Activated naive CD4-positive, alpha-beta T cell treated with anti-CD3 and anti-CD28 coated beads, Interleukin-2, amount 10 ng/mL, durations not matched to agents 7 days and 5 days (primary cell): ENCODE measurements at regions not wholly inside any gene's neighbourhood (a gene's known extent, or its start where the extent isn't known, plus 50 kb on each side); places are given as distances from the start of the nearest gene placed in this dataset.

Source experiments
- CTCF ChIA-PET: fragments of 350-600 bp; sonication (Branson Sonifier 250); formaldehyde crosslinking; loops from one replicate; lab custom pipeline; 2021; ENCODE audit warnings: antibody characterized with exemption; lab: Charles Lee
- DNase-seq: peaks from one replicate; pipeline ENCODE4 v3.0.0-alpha.2; 2020
- H3K27ac Mint-ChIP-seq: one replicate; pipeline ENCODE4 v1.8.0; 2021; ENCODE audit warnings: mild to moderate bottlenecking, moderate library complexity, mixed read lengths
- H3K27me3 Mint-ChIP-seq: one replicate; pipeline ENCODE4 v1.8.0; 2021; ENCODE audit warnings: mild to moderate bottlenecking, mixed read lengths
- H3K36me3 Mint-ChIP-seq: one replicate; pipeline ENCODE4 v1.8.0; 2021; ENCODE audit warnings: mixed read lengths
- H3K4me1 Mint-ChIP-seq: one replicate; pipeline ENCODE4 v1.8.0; 2021; ENCODE audit warnings: mixed read lengths
- H3K4me3 Mint-ChIP-seq: one replicate; pipeline ENCODE4 v1.8.0; 2021; ENCODE audit warnings: mild to moderate bottlenecking, moderate library complexity, mixed read lengths
- H3K9me3 Mint-ChIP-seq: one replicate; pipeline ENCODE4 v1.8.0; 2021; ENCODE audit warnings: mixed read lengths

DNA sequence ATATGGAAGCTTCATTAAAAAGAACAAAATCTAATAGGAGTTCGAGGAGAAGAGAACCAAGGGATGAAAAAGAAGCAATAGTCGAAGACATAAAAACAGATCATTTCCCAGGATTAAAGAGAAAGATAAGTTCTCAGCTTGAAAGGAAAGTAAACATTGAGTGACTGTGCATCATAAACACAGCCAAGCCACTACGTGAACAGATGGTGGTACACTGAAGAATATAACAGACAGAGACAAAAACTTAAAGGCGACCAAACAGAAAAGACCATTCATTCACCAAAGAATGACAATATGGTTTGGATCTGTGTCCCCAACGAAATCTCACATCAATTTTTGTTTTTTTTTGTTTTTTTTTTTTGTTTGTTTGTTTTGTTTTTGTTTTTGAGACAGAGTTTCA lies 210.8 kb upstream of the LINGO1 start:
- Mint-ChIP-seq H3K36me3 (no peaks in the 10 kb centered on the region), H3K27me3 (peaks cover 45% of the 10 kb centered on the region), H3K9me3 (no peaks in the 10 kb centered on the region), H3K27ac (no peak overlapping the region), H3K4me3 (no peak overlapping the region), H3K4me1 (no peaks in the 10 kb centered on the region)
- DNase-seq: no peak
- CTCF ChIA-PET: no interaction called here

DNA sequence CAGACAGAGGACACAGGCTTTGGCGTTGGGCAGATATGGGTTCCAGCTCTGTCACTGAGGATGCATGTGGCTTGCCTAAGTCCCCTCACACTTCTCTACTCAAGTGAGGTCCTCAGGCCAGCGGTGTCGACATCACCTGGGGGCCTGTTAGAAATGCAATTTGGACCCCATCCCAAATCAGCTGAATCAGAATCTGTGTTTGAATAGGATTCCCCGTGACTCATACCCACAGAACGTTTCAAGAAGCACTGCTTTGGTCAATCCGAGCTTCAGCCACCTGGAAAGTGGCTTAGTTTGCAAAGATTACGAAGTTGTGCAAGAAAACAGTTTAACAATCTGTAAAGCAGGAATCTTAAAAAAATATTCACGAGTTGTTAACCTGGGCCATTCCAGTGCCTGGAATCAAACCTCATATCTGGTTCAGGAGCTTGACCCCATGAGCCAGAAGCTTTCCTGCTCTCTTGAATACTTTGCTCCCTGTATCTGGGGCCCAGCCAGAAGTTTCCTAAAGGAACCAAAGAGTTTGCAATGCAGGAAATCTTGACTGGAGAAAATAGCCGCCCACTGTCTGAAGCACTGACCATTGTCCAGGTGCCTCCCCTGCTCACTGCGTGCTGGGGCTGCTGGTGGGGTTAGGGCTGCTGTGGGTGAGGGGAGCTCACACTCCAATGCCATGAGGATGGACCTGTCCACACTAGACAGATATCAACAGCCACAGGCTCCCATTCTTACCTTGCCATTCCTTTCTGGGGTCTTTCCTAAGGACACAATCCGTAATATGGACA lies 208.5 kb upstream of the LINGO1 start:
- Mint-ChIP-seq H3K36me3 (no peaks in the 10 kb centered on the region), H3K9me3 (no peaks in the 10 kb centered on the region), H3K27ac (no peak overlapping the region), H3K4me3 (no peak overlapping the region), H3K27me3 (peaks cover 46% of the 10 kb centered on the region), H3K4me1 (no peaks in the 10 kb centered on the region)
- peak; percentile 9 for DNase-seq
- CTCF ChIA-PET: no interaction called here

DNA sequence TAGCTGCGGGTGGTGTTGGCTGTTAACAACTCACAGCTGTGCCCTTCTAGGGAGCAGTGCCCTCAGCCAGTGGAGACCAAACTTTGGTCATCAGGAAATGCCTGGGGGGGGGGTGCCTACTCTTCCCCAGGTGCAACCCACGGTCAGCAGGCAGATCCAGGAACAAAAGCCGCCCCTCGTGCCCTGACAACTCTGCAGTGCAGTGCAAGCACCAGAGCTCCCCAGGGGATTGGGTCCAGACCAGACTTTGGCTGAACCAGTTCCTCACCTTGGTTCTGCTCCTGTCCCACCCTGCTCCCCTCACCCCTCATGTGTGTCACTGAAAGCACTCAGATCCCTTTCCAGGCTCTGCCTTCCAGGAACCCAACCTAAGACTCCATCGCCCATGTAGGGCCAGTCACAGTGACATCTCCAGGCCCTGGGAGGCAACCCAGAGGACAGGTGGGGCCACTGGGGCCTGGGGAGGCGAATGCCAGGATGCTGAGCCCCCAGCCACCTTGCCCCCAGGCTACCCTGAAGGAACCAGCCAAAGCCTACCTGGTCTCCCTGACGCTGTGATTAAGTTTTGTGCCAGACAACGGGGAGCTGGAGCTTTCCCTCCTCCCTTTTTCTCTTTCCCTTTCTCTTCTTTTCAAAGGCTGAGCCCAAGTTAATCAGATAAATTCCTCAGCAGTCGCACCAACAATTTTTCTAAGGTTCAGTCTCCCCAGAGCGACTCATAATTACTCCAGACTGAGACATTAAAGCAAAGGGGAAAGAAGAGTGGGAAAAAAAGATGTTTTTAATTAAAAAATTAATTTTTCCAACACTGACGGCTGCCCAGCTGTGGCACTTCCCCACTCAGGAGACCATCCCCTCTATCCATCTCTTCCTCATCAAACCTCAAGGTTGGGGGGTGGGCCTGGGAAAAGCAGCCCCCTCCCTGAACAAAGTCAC lies 207.5 kb upstream of the LINGO1 start:
- H3K36me3 Mint-ChIP-seq: no peaks in the 10 kb centered on the region

DNA sequence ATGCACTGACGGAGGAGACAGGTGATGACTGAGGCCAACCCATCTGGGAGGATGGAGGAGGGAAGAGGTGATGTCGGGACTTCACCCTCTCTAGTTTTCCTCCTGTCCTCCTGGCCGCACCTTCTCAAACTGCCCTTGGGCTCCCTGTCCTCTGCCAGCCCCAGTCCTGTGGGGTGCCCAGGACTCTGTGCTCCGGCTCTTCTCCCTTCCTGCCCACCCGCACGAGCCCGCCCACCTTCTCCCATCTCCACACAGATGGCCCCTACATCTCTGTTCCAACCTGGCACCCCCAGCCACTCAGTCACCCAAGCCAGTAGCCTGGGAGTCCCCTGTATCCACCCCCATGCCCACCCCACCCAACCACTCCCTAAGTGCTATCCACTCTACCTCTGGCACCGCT lies 206.7 kb upstream of the LINGO1 start:
- H3K4me1 Mint-ChIP-seq: no peaks in the 10 kb centered on the region
- H3K4me3 Mint-ChIP-seq: no peak overlapping the region
- no peaks in the 10 kb centered on the region for H3K36me3 Mint-ChIP-seq
- CTCF ChIA-PET: no interaction called here
- no peaks in the 10 kb centered on the region for H3K9me3 Mint-ChIP-seq
- peak; percentile 11 for DNase-seq
- H3K27ac Mint-ChIP-seq: no peak overlapping the region
- peaks cover 34% of the 10 kb centered on the region for H3K27me3 Mint-ChIP-seq

More for the DNA sequence above, 207.5 kb upstream of the LINGO1 start:
- Mint-ChIP-seq H3K9me3 (no peaks in the 10 kb centered on the region), H3K4me1 (no peaks in the 10 kb centered on the region), H3K4me3 (no peak overlapping the region), H3K27me3 (peaks cover 41% of the 10 kb centered on the region), H3K27ac (no peak overlapping the region)
- DNase-seq: peak; percentile 12
- CTCF ChIA-PET: no interaction called here

DNA sequence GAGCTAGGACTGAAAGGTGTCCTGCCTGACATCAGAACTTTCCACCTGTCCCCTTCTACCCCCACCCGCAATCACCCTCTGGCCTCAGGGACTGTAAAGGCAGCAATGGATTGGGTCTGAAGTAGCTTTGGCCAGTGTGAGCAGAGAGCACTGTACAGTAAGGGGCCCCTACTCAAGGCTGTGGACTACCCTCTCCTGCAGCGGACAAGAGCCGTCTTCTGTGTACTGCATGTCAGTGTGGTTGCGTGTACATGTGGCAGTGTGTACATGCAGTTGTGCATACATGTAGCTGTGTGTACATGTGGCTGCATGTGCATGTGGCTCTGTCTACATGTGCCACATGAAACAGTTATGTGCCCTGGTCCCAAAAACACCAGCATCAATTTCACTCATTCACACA lies 205.9 kb upstream of the LINGO1 start:
- H3K27ac Mint-ChIP-seq: no peak overlapping the region
- no peaks in the 10 kb centered on the region for H3K4me1 Mint-ChIP-seq
- no peaks in the 10 kb centered on the region for H3K9me3 Mint-ChIP-seq
- H3K36me3 Mint-ChIP-seq: no peaks in the 10 kb centered on the region
- CTCF ChIA-PET: no interaction called here
- H3K4me3 Mint-ChIP-seq: no peak overlapping the region
- peaks cover 30% of the 10 kb centered on the region for H3K27me3 Mint-ChIP-seq
- peak; percentile 8 for DNase-seq

DNA sequence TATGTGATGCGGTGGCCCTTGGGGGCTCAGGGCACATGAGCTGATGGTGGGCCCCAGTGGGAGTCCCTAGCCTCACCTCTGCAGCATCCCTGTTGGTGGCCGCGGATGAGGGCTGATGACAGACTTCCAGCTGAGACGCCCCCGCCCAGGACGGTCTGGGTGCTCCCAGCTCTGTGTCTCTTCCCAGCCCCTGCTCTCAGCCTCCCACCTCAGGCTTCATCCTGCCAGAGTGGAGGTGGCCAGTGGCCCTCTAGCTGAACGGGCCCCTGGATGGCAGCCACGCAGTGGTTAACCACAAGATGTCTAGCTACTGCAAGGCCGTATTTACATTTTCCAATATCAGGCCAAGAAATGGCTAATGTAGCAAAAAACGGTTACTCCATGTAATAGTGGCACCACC lies 205.3 kb upstream of the LINGO1 start:
- Mint-ChIP-seq H3K9me3 (no peaks in the 10 kb centered on the region), H3K27ac (no peak overlapping the region), H3K36me3 (no peaks in the 10 kb centered on the region), H3K4me1 (no peaks in the 10 kb centered on the region), H3K4me3 (no peak overlapping the region), H3K27me3 (peaks cover 30% of the 10 kb centered on the region)
- peak; percentile 18 for DNase-seq
- CTCF ChIA-PET: no interaction called here

DNA sequence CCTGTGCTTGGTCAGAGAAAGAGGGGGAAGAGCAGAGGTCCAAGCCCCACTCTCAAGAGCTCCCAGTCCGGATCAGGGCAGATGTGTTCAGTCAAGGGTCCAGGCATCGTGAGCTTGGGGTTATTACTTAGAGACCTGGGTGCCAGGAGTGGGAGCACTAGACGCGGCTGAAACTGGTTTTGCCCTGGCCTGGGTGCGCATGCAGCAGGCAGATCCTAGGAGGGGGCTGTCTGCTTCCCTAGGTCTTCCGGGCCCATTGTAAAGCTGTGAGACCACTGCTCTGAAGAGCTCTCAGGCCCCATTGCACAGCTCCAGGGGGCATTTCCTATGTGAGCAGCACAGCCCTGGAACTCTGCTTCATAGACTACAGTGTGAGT lies 204.9 kb upstream of the LINGO1 start:
- Mint-ChIP-seq H3K36me3 (no peaks in the 10 kb centered on the region), H3K27ac (no peak overlapping the region), H3K27me3 (peaks cover 31% of the 10 kb centered on the region), H3K4me3 (no peak overlapping the region), H3K9me3 (no peaks in the 10 kb centered on the region), H3K4me1 (no peaks in the 10 kb centered on the region)
- no peak for DNase-seq
- CTCF ChIA-PET: no interaction called here

DNA sequence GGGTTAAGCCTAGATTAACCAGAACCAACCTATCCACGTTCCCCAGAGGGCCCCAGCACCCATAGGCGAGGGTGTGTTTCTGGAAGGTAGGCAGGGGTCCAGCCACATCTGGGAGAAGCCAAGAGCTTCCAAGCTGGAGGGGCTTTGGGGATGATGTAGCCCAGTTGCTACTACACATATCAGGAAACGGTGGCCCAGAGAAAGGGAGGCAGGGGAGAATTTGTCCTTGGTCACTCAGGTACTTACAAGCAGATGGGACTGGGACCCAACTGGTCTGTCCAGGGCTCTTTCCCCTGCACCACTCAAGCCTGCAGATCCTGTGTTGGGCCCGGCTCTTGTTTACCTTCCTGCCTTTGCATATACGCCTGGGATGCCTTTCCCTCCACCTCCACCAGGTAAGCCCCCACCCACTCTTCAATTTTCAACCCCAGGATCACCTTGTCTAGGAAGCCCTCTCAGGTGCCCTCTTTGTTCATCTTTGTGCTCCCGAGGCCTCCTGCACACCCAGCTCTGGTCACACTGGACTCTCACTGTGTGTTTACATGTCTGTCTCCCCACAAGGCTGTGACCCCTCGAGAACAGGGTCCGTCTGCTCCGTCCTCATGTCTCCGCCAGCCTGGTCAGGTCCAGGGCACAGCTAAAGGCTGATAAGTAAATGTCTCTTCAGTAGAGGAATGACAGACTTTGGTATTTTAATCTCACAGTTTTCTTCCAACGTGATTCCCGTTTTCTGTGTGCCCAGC lies 204.4 kb upstream of the LINGO1 start:
- Mint-ChIP-seq H3K9me3 (no peaks in the 10 kb centered on the region), H3K36me3 (no peaks in the 10 kb centered on the region), H3K4me3 (no peak overlapping the region), H3K27me3 (peaks cover 37% of the 10 kb centered on the region), H3K4me1 (no peaks in the 10 kb centered on the region), H3K27ac (no peak overlapping the region)
- DNase-seq: peak; percentile 12
- CTCF ChIA-PET: no interaction called here

DNA sequence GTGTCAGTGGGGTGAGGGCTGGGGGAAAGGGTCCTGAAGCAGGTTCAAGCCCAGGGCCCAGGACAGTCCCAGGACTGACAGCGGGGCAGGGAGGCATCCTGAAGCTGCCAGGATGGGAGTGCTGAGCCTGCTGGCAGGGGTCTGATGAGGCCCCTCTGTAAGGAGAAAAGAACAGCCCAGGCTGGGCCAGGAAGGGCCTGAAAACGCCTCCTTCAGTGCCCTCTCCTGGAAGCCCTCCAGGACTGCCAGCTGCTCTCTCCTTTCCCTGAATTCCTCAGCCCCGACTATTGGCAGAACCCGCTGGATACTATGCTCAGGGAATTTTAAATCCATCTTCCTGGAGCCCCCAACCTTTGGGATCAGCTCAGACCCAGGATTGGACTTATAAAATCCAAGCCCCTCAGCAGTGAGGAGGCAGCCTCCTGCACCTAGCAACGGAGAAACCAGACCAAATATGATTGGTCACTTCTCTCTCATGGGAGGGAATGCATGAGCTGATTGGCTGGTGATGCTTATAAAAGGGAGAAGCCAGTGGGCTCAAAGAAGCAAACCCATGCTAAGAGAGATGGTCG lies 203.5 kb upstream of the LINGO1 start:
- CTCF ChIA-PET: no interaction called here

DNA sequence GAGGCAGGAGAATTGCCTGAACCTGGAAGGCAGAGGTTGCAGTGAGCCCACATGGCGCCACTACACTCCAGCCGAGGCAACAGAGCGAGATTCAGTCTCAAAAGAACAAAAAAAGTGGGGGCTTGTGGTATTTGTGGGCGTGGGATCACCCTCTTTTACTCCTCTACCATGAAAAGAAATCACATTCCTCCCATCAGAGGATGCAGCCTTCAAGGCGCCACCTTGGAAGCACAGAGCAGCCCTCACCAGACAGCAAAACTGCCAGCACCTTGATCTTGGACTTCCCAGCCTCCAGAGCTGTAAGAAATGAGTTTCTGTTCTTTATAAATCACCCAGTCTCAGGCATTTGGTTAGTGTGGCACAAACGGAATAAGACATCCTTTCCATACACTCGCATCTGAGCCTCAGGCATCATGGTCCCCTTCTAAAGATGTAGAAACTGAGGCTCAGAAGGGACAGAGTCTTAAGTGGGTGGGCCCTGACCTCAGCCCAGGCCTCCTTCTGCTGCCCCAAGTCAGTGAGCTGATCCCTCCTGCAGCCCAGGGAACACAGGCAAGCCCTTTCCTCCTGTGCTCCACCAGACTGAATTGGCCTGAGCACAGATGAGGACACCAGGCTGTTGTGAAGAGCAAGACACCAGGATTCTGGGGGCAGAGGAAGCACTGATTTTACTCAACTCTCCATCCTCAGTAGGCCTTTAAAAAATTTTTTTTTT lies 201.7 kb upstream of the LINGO1 start:
- no peaks in the 10 kb centered on the region for H3K4me1 Mint-ChIP-seq
- no peaks in the 10 kb centered on the region for H3K9me3 Mint-ChIP-seq
- H3K27me3 Mint-ChIP-seq: peaks cover 36% of the 10 kb centered on the region
- CTCF ChIA-PET: no interaction called here
- DNase-seq: peak; percentile 8
- no peaks in the 10 kb centered on the region for H3K36me3 Mint-ChIP-seq
- H3K27ac Mint-ChIP-seq: no peak overlapping the region
- H3K4me3 Mint-ChIP-seq: no peak overlapping the region

More for the DNA sequence above, 203.5 kb upstream of the LINGO1 start:
- Mint-ChIP-seq H3K27ac (no peak overlapping the region), H3K4me1 (no peaks in the 10 kb centered on the region), H3K9me3 (no peaks in the 10 kb centered on the region), H3K4me3 (no peak overlapping the region), H3K27me3 (peaks cover 41% of the 10 kb centered on the region), H3K36me3 (no peaks in the 10 kb centered on the region)
- peak; percentile 8 for DNase-seq

DNA sequence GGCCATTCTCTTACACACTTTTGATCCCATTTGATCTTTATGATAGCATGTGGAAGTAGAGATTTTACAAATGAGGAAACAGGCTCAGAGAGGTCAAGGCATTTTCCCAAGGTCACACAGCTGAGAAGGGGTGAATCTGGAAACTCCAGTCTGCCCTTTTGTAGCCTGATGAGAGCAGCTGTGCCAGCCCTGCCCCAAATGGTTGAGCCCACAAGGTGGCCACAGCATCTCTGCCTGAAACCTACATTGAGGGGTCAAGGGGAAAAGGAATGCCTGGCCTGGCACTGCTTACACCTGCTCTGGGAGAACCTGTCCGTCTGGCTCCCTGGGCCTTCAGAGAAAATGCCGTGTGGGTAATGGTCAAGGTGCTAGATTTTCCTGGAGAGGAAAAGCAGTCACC lies 200.2 kb upstream of the LINGO1 start:
- H3K27ac Mint-ChIP-seq: no peak overlapping the region

DNA sequence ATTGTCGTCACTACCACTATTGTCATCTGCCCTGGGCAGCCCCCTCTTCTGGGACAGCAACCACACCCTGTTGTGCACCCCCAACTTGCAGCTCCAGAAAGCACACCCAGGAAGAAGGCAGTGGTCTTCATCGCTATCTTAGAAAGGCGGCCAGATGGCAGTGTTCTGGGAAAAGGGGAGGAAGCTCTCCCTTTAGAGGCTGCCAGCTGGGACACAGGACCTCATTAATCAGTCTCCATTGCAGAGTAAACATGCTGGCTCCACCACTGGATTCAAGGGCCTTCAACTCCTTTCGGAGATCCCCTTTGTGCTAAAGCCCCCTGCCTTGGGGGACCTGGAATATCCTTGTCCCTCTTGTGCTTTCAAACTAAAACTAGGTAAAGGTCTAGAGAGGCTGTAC lies 199.3 kb upstream of the LINGO1 start:
- Mint-ChIP-seq H3K27me3 (peaks cover 32% of the 10 kb centered on the region), H3K9me3 (no peaks in the 10 kb centered on the region), H3K27ac (no peak overlapping the region), H3K4me3 (no peak overlapping the region), H3K36me3 (no peaks in the 10 kb centered on the region), H3K4me1 (no peaks in the 10 kb centered on the region)
- CTCF ChIA-PET: interaction anchor here (1.0 to 1.8 kb wide), 3 partner anchors 11 to 198 kb away, joined by 3 to 5 read pairs (median 4); no protein-coding TSS in a partner anchor
- peak; percentile 13 for DNase-seq

More for the DNA sequence above, 200.2 kb upstream of the LINGO1 start:
- CTCF ChIA-PET: no interaction called here
- no peak overlapping the region for H3K4me3 Mint-ChIP-seq
- peak; percentile 7 for DNase-seq
- no peaks in the 10 kb centered on the region for H3K36me3 Mint-ChIP-seq
- H3K9me3 Mint-ChIP-seq: no peaks in the 10 kb centered on the region
- peaks cover 39% of the 10 kb centered on the region for H3K27me3 Mint-ChIP-seq
- no peaks in the 10 kb centered on the region for H3K4me1 Mint-ChIP-seq

DNA sequence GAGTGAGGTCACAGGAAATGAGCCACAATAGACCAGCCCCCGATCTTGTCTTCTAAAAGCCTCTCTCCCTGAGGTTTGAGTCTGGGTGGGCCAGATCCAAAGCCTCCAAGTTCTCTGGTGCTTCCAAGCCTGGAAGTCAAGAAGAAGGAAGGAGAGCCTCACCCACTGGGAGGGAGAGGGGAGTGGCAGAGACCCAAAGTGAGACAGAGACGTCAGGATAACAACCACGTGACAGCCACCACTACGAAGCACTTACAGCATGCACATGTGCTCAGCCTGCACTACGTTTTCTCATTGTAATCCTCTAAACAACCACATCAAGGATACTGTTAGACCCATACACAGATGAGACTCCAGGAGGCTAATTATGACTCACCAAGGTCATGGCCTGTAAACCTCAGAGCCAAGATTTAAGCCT lies 197.3 kb upstream of the LINGO1 start:
- H3K9me3 Mint-ChIP-seq: no peaks in the 10 kb centered on the region
- H3K4me3 Mint-ChIP-seq: no peak overlapping the region
- no peaks in the 10 kb centered on the region for H3K4me1 Mint-ChIP-seq
- CTCF ChIA-PET: no interaction called here
- H3K27me3 Mint-ChIP-seq: peaks cover 19% of the 10 kb centered on the region
- no peak for DNase-seq
- H3K36me3 Mint-ChIP-seq: no peaks in the 10 kb centered on the region
- no peak overlapping the region for H3K27ac Mint-ChIP-seq
